ENCODE measurements at regions not wholly inside any gene's neighbourhood (a gene's known extent, or its start where the extent isn't known, plus 50 kb on each side); places are given as distances from the start of the nearest gene placed in this dataset.

- no peak for DNase-seq
These were observed 163.2 kb upstream of the GPR26 start for GRCh38 chr10:123502983-123503382.

- DNase-seq, result no peak
These were observed 159.7 kb upstream of the GPR26 start for GRCh38 chr10:123506455-123506854.

- no peak for DNase-seq
These were observed 158.9 kb upstream of the GPR26 start for GRCh38 chr10:123507298-123507697.

GRCh38 chr10:123509338-123509737, 156.8 kb upstream of the GPR26 start:
- DNase-seq, result no peak

- DNase-seq, result no peak
These were observed 153.0 kb upstream of the GPR26 start for GRCh38 chr10:123512901-123513775.

GRCh38 chr10:123513870-123514269, 152.3 kb upstream of the GPR26 start:
- no peak for DNase-seq

GRCh38 chr10:123514996-123515395, 151.2 kb upstream of the GPR26 start:
- DNase-seq, result no peak

- DNase-seq, result no peak
These were observed 150.5 kb upstream of the GPR26 start for GRCh38 chr10:123515661-123516060.

GRCh38 chr10:123516291-123516690, 149.9 kb upstream of the GPR26 start:
- DNase-seq, result no peak

GRCh38 chr10:123517426-123517825, 148.7 kb upstream of the GPR26 start:
- no peak for DNase-seq

GRCh38 chr10:123517901-123518300, 148.3 kb upstream of the GPR26 start:
- no peak for DNase-seq

GRCh38 chr10:123518765-123519164, 147.4 kb upstream of the GPR26 start:
- DNase-seq, result no peak

GRCh38 chr10:123519861-123520260, 146.3 kb upstream of the GPR26 start:
- no peak for DNase-seq

- DNase-seq, result no peak
These were observed 145.1 kb upstream of the GPR26 start for GRCh38 chr10:123521076-123521475.

- no peak for DNase-seq
These were observed 144.6 kb upstream of the GPR26 start for GRCh38 chr10:123521556-123521955.

GRCh38 chr10:123522702-123523312, 143.3 kb upstream of the GPR26 start:
- no peak for DNase-seq

GRCh38 chr10:123523833-123524232, 142.3 kb upstream of the GPR26 start:
- no peak for DNase-seq

- DNase-seq, result no peak
These were observed 139.6 kb upstream of the GPR26 start for GRCh38 chr10:123526356-123527064.

- no peak for DNase-seq
These were observed 139.0 kb upstream of the GPR26 start for GRCh38 chr10:123527151-123527550.

GRCh38 chr10:123529146-123529760, 136.9 kb upstream of the GPR26 start:
- no peak for DNase-seq

GRCh38 chr10:123530166-123530870, 135.8 kb upstream of the GPR26 start:
- no peak for DNase-seq

- no peak for DNase-seq
These were observed 130.8 kb upstream of the GPR26 start for GRCh38 chr10:123535386-123535785.

All from DMS79 (cell line).